ENCODE measurements at regions not wholly inside any gene's neighbourhood (a gene's known extent, or its start where the extent isn't known, plus 50 kb on each side); places are given as distances from the start of the nearest gene placed in this dataset.

DNA sequence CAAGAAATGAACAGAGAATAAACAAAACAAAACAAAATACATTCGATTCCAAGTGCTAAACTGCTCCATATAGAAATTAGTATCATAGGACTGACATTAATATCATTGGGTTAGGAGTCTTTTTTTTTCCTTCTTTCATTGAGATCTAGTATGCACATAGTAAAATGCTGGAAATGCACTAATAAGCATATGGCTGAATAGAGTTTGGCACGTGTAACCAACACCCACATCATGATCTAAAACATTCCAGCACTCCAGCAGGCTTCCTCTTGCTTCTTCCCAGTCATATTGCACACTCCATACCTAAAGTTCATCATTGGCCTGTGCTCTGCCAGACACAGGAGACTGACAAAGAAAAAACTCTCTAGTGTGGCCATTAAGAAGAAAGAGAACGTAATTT, 117.5 kb downstream of the POU4F1 start:
- WGBS, 5 donors: 67 to 86% (median 77%) methylated on average over 3 of the region's 3 CpGs
- Histone ChIP-seq H3K4me3 (no peak overlapping the region), H3K9me3 (peaks cover 0 to 7% (median 0%) of the 10 kb centered on the region in 8 donors), H3K27me3 (replicated peaks in 1 of 7) (no peaks in the 10 kb centered on the region), H3K4me1 (no peaks in the 10 kb centered on the region), H3K27ac (no peak overlapping the region), H3K36me3 (no peaks in the 10 kb centered on the region)
- TF ChIP-seq POLR2A (IDR thresholded peaks at IDR 0.05): no peak
- TF ChIP-seq, protein P1, sequence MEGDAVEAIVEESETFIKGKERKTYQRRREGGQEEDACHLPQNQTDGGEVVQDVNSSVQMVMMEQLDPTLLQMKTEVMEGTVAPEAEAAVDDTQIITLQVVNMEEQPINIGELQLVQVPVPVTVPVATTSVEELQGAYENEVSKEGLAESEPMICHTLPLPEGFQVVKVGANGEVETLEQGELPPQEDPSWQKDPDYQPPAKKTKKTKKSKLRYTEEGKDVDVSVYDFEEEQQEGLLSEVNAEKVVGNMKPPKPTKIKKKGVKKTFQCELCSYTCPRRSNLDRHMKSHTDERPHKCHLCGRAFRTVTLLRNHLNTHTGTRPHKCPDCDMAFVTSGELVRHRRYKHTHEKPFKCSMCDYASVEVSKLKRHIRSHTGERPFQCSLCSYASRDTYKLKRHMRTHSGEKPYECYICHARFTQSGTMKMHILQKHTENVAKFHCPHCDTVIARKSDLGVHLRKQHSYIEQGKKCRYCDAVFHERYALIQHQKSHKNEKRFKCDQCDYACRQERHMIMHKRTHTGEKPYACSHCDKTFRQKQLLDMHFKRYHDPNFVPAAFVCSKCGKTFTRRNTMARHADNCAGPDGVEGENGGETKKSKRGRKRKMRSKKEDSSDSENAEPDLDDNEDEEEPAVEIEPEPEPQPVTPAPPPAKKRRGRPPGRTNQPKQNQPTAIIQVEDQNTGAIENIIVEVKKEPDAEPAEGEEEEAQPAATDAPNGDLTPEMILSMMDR (IDR thresholded peaks at IDR 0.05 in 8 of 11, conservative IDR thresholded peaks at IDR 0.05 in 3 of 11): no peak
- TF ChIP-seq POLR2AphosphoS5 (IDR thresholded peaks at IDR 0.05): no peak
- intact Hi-C loops (cut with DNase I; ENCODE audit: low total_unique reads): no loop called here
- DNase-seq: no peak

DNA sequence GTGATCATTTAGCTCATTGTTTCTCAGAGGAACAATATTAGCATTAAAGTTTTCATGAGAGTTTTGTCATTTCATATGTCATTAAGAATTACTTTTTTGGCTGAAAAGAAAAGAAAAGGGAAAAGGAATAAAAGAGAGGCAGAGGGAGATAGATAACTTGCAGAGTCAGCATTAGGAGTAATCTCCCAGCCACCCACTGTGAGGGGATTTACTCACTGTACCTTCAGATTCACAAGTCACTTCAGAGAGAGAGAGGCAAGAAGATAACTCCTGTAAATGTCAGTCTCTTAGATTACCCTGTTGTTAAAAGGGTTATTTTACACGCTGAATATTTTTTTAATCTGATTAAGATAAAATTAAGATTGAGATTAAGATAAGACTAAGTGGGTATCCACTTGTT, 125.2 kb downstream of the POU4F1 start:
- H3K4me1 ChIP-seq: no peaks in the 10 kb centered on the region
- TF ChIP-seq POLR2AphosphoS5 (IDR thresholded peaks at IDR 0.05) (no peak), POLR2A (IDR thresholded peaks at IDR 0.05) (no peak)
- TF ChIP-seq, protein P1 (IDR thresholded peaks at IDR 0.05 in 8 of 11, conservative IDR thresholded peaks at IDR 0.05 in 3 of 11): no peak
- H3K27ac ChIP-seq: no peak overlapping the region
- no peak overlapping the region for H3K4me3 ChIP-seq
- H3K9me3 ChIP-seq: no peaks in the 10 kb centered on the region
- H3K27me3 ChIP-seq (replicated peaks in 1 of 7): no peaks in the 10 kb centered on the region
- no peak for DNase-seq
- intact Hi-C loops (cut with DNase I; ENCODE audit: low total_unique reads): no loop called here
- H3K36me3 ChIP-seq: no peaks in the 10 kb centered on the region
- WGBS, 5 donors: 68 to 83% (median 81%) methylated on average over 1 of the region's 1 CpG

DNA sequence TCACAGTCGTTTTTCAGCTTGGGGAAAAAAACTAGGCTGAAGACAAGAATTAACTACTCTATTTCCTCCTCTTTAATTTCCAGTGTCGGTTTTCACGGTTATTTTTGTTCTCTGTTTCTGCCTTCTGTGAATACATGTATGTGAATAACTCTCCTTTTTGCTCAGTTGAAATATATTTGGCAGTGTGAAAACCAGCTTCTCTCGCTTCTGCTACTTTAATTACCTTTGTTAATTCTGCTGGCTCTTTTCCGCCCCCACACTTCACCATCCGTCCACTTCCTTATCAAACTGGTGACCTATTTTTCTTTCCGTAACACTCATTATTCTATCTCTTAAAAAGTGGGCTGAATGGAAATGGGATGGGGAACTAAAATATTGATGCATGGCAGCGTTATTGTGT, 126.4 kb downstream of the POU4F1 start:
- DNase-seq: no peak
- H3K9me3 ChIP-seq: no peaks in the 10 kb centered on the region
- peaks cover 0 to under 1% (median 0%) of the 10 kb centered on the region in 7 donors for H3K27me3 ChIP-seq (replicated peaks in 1 of 7)
- H3K27ac ChIP-seq: no peak overlapping the region
- no peaks in the 10 kb centered on the region for H3K36me3 ChIP-seq
- intact Hi-C loops (cut with DNase I; ENCODE audit: low total_unique reads): no loop called here
- 61 to 77% (median 68%) methylated on average over 8 of the region's 8 CpGs for WGBS, 5 donors
- no peaks in the 10 kb centered on the region for H3K4me1 ChIP-seq
- TF ChIP-seq POLR2A (IDR thresholded peaks at IDR 0.05): no peak
- no peak for TF ChIP-seq POLR2AphosphoS5 (IDR thresholded peaks at IDR 0.05)
- TF ChIP-seq, protein P1 (IDR thresholded peaks at IDR 0.05 in 8 of 11, conservative IDR thresholded peaks at IDR 0.05 in 3 of 11): no peak
- no peak overlapping the region for H3K4me3 ChIP-seq

DNA sequence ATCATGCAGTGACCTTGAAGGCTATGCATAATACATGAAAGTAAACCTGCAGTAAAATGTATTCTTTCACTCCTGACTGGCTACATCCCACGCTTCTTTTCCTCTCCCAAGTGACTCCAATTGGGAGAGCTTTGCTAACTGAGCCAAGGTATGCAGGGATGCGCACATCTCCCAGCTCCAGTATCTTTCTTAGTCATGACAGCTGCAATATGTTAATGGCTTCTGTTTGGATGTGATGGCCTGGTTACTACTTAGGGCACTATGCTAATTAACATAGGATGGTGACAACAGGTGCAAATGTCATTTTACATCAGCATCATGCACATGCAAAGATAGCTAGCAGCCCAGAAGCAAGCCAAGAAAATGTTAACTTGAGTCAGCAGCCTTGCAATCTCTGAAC, 134.7 kb downstream of the POU4F1 start:
- intact Hi-C loops (cut with DNase I; ENCODE audit: low total_unique reads): no loop called here
- WGBS, 5 donors: 74 to 88% (median 84%) methylated on average over 2 of the region's 2 CpGs
- Histone ChIP-seq H3K27ac (no peak overlapping the region), H3K4me3 (no peak overlapping the region), H3K4me1 (no peaks in the 10 kb centered on the region), H3K9me3 (no peaks in the 10 kb centered on the region), H3K36me3 (no peaks in the 10 kb centered on the region), H3K27me3 (replicated peaks in 1 of 7) (peaks cover 0 to 8% (median 0%) of the 10 kb centered on the region in 7 donors)
- TF ChIP-seq POLR2A (IDR thresholded peaks at IDR 0.05) (no peak), POLR2AphosphoS5 (IDR thresholded peaks at IDR 0.05) (no peak)
- TF ChIP-seq, protein P1 (IDR thresholded peaks at IDR 0.05 in 8 of 11, conservative IDR thresholded peaks at IDR 0.05 in 3 of 11): no peak
- no peak for DNase-seq
